ENCODE measurements at regions not wholly inside any gene's neighbourhood (a gene's known extent, or its start where the extent isn't known, plus 50 kb on each side); places are given as distances from the start of the nearest gene placed in this dataset.
A peak's percentile ranks its signal among the peaks of the same experiment; 100 is the strongest.

- Histone ChIP-seq H3K9me3 (ENCODE audit: control insufficient read depth, insufficient read depth, low read depth, low read length) (no peaks in the 10 kb centered on the region), H3K27ac (ENCODE audit: extremely low read depth, low read depth, low read length) (no peak overlapping the region), H3K4me3 (ENCODE audit: low read depth, low read length) (no peak overlapping the region), H3K4me1 (ENCODE audit: control insufficient read depth, insufficient read depth, low read length) (no peaks in the 10 kb centered on the region), H3K36me3 (ENCODE audit: control insufficient read depth in 2 of 2, insufficient read depth in 1 of 2, low read length in 2 of 2) (no peaks in the 10 kb centered on the region)
- POLR2A ChIA-PET = no interaction called here
- CTCF ChIA-PET = no interaction called here
- TF ChIP-seq BCL11B (tag by site-specific recombination; IDR thresholded peaks at IDR 0.05; ENCODE audit: low read depth) (no peak), WT1 (tag by site-specific recombination; IDR thresholded peaks at IDR 0.05) (peak; percentile 53), ZNF48 (tag by site-specific recombination; IDR thresholded peaks at IDR 0.05) (no peak), ZNF645 (tag by site-specific recombination; IDR thresholded peaks at IDR 0.05) (no peak), ZBTB26 (tag by site-specific recombination; optimal IDR thresholded peaks at IDR 0.05) (no peak), SP7 (tag by site-specific recombination; IDR thresholded peaks at IDR 0.05) (peak; percentile 75), ZNF266 (tag by site-specific recombination; IDR thresholded peaks at IDR 0.05; ENCODE audit: low read depth) (no peak), ZNF549 (tag by site-specific recombination; IDR thresholded peaks at IDR 0.05) (no peak), ZNF221 (tag by site-specific recombination; IDR thresholded peaks at IDR 0.05; ENCODE audit: borderline replicate concordance) (no peak), BCL6B (tag by site-specific recombination; IDR thresholded peaks at IDR 0.05) (peak; percentile 65; the same call in 1 of the 2 replicates), ZNF311 (tag by site-specific recombination; IDR thresholded peaks at IDR 0.05; ENCODE audit: borderline replicate concordance) (no peak), ZNF670 (tag by site-specific recombination; IDR thresholded peaks at IDR 0.05; ENCODE audit: low read depth) (no peak), IKZF3 (tag by site-specific recombination; IDR thresholded peaks at IDR 0.05) (0 out of 2 replicates have a peak, but pooled peaks have one; percentile 27), ZNF623 (tag by site-specific recombination; IDR thresholded peaks at IDR 0.05) (no peak), TCF7L2 (IDR thresholded peaks at IDR 0.05; ENCODE audit: borderline replicate concordance, low read depth, low read length) (peak; percentile 88), SCRT1 (tag by site-specific recombination; IDR thresholded peaks at IDR 0.05; ENCODE audit: borderline replicate concordance) (no peak), ZNF26 (tag by site-specific recombination; IDR thresholded peaks at IDR 0.05) (no peak), ZBTB8A (tag by site-specific recombination; IDR thresholded peaks at IDR 0.05) (no peak), ZXDB (tag by site-specific recombination; IDR thresholded peaks at IDR 0.05) (0 out of 2 replicates have a peak, but pooled peaks have one; percentile 26), AEBP2 (tag by site-specific recombination; IDR thresholded peaks at IDR 0.05; ENCODE audit: borderline replicate concordance) (no peak), ZNF843 (tag by site-specific recombination; IDR thresholded peaks at IDR 0.05) (peak; percentile 73; the same call in 1 of the 2 replicates), PRDM6 (tag by site-specific recombination; IDR thresholded peaks at IDR 0.05) (peak; percentile 58; the same call in 1 of the 2 replicates), ZNF488 (tag by site-specific recombination; IDR thresholded peaks at IDR 0.05) (no peak), ZNF10 (tag by site-specific recombination; IDR thresholded peaks at IDR 0.05) (no peak), ZNF280C (tag by site-specific recombination; IDR thresholded peaks at IDR 0.05) (no peak), OSR2 (tag by site-specific recombination; IDR thresholded peaks at IDR 0.05) (peak; percentile 64; the same call in 1 of the 2 replicates)
Measured at GRCh38 chr4:108287834-108288413, 119.2 kb upstream of the LEF1 start.
